ENCODE measurements at regions not wholly inside any gene's neighbourhood (a gene's known extent, or its start where the extent isn't known, plus 50 kb on each side); places are given as distances from the start of the nearest gene placed in this dataset.
"Not testable (repeated sequence)": the region's sequence is repeated elsewhere in the genome, so short reads cannot be mapped to it uniquely, and the experiment has no call there.

- DNase-seq (ENCODE audit: low spot score): no peak
Observed at GRCh38 chr6:163719028-163719742, 304.7 kb downstream of the QKI start.

DNA sequence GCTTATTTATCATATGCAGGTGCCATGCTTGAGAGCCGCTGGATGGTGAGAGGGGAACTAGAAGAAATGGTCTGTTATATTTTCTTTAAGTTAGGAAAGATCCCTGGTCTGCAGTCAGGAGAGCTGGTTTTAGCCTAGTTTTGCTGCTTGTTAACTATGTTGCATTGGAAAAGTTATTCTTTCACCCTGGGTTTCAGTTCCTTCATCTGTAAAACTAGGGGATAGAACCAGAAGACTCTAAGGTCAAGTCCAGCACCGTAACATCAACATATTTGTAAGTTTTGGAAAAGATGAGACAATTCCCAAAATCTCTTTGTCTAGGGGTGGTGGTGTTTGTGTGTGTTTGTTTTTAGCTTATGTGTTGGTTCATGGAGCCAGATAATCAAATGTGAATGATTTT is 304.0 kb downstream of the QKI start:
- no peak for DNase-seq (ENCODE audit: low spot score)

- DNase-seq (ENCODE audit: low spot score): no peak
Observed at GRCh38 chr6:163717106-163717764, 302.7 kb downstream of the QKI start.

DNA sequence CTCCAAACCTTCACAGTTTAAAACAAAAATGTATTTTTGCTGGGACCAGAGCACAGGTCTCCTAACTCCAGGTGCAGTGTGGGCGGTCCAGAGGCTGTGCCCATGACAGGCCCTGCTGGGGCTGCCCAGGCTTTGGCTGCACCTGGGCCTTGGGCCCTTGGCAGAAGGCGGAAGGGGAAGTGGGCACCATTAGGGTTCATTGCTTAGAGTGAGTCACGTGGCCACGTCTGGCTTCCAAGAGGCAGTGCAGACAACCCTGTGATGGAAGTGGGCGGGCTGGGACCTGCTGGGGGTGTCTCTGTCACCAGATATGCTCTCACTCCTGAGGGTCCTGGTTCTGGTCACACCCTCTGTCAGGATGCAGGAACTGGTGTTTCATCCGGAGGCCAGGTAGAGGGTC is 302.2 kb downstream of the QKI start:
- DNase-seq (ENCODE audit: low spot score): no peak

DNA sequence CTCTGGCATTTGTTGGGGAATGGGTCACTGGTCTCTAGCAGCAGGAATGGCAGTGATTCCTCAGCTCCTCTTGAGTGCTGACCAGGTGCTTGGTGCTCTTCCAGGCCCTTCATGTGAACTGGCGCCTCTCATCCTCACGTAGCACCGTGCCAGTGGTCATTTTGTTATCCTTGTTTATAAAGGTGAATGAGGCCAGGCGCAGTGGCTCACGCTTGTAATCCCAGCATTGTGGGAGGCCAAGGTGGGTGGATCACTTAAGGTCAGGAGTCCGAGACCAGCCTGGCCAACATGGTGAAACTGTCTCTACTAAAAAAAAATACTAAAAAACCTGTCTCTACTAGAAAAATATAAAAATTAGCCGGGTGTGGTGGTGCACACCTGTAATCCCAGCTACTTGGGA is 301.3 kb downstream of the QKI start:
- no peak for DNase-seq (ENCODE audit: low spot score)

DNA sequence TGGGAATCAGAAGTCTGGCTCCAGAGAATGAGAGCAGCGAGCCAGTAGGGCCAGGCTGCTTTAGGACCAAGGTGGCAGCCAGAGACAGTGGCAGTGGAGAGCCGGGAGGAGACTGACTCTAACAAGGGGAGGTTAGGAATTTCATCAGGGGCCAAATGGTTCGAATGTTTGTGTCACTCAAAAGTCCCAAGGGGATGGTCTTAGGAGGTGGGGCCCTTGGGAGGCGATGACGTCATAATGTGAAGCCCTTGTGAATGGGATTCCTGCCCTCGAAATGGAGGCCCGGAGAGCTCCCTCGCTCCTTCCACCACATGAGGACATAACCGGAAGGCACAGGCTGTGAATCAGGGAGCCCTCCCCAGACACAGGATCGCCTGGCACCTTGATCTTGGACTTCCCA is 299.7 kb downstream of the QKI start:
- no peak for DNase-seq (ENCODE audit: low spot score)

- DNase-seq (ENCODE audit: low spot score): no peak
Observed at GRCh38 chr6:163712981-163713380, 298.5 kb downstream of the QKI start.

DNA sequence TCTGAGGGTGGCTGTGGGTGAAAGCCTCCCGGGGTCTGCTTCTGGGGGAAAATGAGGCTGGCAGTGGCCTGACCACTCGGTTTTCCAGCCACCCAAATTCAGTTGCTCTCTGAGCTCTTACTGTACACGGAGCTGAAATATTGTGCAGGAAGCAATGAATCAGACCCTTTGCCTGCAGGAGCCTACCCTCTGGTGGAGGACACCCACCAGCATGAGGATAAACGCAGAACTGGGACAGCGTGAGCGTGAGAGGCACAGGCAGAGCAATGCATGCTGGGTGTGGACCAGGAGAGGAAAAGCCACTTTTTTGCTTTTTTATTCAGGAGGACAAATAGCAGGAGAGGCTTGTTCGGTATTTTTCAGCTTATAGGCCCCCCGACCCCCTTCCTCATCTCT is 298.0 kb downstream of the QKI start:
- DNase-seq (ENCODE audit: low spot score): no peak

- no peak for DNase-seq (ENCODE audit: low spot score)
Observed at GRCh38 chr6:163711615-163712565, 297.4 kb downstream of the QKI start.

- DNase-seq (ENCODE audit: low spot score): no peak
Observed at GRCh38 chr6:163710532-163711470, 296.3 kb downstream of the QKI start.

- DNase-seq (ENCODE audit: low spot score): no peak
Observed at GRCh38 chr6:163709693-163710092, 295.2 kb downstream of the QKI start.

- no peak for DNase-seq (ENCODE audit: low spot score)
Observed at GRCh38 chr6:163709255-163709654, 294.7 kb downstream of the QKI start.

DNA sequence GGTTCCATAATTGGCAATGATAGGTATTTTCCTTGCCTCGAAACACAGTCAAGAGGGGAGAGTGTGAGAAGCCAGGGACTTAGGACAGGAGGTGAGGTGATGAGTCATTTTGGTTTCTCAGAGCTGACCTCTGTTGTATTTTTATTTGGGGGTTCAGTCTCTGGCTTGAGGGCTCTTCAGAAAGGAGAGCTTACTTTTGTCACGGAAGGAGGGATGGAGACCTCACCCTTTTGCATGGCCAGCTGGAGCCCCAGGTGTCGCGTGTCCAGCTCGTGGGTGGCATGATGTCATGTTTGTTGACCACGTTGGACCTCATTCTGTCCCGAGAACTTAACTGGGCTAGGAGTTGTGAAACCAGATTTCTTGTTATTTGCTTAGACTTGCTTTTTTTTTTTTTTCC is 293.9 kb downstream of the QKI start:
- DNase-seq (ENCODE audit: low spot score): no peak

- DNase-seq (ENCODE audit: low spot score): no peak
Observed at GRCh38 chr6:163707387-163708355, 293.2 kb downstream of the QKI start.

DNA sequence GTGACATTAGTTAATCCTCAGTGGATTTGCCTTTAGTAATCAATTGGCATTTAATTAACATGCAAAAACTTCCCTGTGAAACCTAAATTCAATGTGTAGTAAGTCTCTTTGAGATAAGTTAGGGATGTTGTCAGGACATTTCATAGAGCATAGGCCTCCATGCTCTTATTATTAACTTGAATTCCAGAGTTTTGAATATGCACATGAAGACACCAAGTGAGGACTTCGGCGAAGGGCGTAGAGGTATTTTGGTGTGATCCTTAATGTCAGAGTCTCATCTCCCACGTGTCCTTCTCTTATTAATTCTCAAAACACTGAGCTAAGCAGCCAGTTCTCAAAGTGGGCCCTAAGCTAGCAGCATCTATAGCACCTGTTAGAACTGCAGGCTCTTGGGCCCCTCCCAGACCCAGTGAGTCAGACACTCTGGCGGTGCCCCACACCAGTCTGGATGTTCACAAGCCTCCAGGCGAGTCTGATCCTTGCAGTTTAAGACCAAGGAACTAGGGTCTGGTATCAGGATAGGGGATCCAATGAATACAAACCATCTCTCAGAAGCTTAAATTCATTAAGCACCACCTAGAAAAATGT is 292.1 kb downstream of the QKI start:
- no peak for DNase-seq (ENCODE audit: low spot score)

DNA sequence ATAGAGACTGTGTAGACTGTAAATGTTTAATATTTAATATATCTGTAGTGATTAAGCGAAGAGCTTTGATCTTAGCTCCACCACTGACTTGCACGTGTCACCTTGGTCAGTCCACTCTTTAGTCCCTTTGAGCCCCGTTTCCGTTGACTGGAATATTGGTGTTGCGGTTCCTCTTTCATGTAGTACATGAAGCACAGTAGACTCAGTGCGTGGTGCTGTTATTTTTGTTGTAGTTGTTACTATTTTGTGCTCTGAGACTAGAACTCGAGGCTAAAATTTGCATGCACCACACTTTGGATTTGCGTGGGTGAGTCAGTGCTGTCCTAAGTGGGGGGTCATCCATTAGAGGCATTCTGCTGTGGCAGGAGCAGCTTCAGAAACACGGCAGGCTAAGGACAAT is 291.4 kb downstream of the QKI start:
- DNase-seq (ENCODE audit: low spot score): no peak

GRCh38 chr6:163702736-163703135 is 288.2 kb downstream of the QKI start:
- DNase-seq (ENCODE audit: low spot score): no peak

DNA sequence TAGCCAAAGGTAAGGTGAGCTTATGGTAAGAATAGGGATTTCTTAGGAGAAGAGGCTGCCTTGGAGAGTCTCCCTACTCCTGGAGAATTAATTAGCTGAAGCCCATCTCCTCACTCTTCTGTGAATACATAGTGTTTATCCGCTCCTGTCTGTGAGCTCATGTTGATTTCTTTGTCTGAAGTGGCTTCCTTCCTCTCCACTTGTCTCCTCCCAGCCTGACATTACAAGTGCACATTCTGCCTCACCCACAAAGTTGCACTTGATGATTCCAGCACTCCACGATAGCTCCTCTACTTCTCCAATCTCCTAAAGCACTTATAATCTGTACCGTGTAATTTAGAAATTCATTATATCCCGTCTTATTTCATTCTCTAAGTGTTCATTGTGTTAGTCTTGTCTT is 287.2 kb downstream of the QKI start:
- peak; percentile 4 for DNase-seq (ENCODE audit: low spot score)

- no peak for DNase-seq (ENCODE audit: low spot score)
Observed at GRCh38 chr6:163698086-163698485, 283.6 kb downstream of the QKI start.

GRCh38 chr6:163696311-163696710 is 281.8 kb downstream of the QKI start:
- not testable (repeated sequence) for DNase-seq (ENCODE audit: low spot score)
